SKM-1 treated with dmso at 0.1 percent for 144 hours (cell line): ENCODE measurements at regions not wholly inside any gene's neighbourhood (a gene's known extent, or its start where the extent isn't known, plus 50 kb on each side); places are given as distances from the start of the nearest gene placed in this dataset.

Source experiments
- DNase-seq: peaks from one replicate; lab custom pipeline; 2025; ENCODE audit not compliant: unreplicated experiment; lab: John Stamatoyannopoulos, UW

DNA sequence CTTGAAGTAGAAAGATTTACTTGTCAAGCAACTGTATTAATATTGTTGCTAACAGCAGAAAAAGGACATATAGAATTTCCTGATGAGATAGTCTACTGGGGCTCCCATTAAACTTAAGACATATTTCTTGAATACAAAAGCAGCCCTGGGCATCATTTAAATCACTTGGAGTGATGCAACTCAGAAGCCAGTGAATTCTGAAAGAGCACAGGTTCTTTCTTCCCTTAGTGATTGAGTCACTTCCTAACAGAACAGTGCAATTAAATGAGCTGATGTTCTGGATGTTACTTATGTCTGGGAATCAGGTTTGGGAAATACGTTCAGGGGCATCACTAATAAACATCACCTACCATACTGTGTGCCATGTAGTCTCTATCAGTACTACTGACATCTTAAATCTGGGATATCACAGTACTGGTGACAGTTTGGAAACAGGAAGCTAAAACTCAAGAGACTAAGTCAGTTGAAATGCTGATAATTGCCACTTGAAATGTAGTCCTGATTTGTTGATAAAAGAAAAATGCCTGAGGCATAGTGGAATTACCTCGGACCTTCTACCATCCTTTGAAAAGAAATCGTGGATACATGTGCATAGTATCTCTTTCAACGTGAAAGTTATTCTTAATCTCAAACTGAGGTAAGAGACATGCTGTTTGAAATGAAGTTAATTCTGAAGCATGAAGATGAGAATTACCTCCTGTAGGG lies 249.2 kb upstream of the GPRIN3 start:
- no peak for DNase-seq

DNA sequence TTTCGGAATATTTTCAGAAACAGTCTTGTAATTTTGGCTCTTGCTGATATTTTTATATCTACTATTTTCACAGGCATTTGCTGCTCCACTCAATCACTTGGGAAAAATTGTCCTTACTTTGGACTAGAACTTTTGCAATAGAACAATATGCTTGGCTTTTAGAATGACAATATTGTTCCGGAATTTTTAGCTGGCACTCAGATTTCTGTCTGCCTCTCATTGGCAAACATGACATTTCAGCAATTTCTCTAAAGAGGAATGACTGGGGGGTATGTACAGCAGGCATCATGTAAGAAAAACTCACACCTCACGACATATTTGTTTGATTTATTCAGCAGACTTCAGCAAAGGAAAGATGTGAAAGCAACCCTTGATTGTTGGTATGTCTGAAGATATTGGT lies 243.6 kb upstream of the GPRIN3 start:
- DNase-seq, result no peak

DNA sequence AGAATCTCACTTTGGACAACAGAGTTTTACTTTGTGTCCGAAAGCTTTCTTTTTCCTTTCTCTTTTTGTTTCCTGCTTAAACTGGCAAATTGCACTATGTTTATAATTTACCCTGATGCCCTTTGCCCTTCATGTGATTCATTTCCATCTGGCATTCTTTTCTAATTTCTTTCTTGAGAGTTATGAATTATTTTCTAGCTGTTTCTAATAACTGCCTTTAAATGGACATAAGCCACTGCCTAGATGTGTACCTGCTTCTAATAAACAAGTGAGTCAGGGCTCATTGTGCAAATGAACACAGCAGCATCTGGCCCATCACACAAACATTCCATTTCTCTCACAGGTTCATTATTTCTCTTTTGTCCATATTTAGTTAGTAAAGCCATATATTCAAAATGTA lies 242.3 kb upstream of the GPRIN3 start:
- no peak for DNase-seq

DNA sequence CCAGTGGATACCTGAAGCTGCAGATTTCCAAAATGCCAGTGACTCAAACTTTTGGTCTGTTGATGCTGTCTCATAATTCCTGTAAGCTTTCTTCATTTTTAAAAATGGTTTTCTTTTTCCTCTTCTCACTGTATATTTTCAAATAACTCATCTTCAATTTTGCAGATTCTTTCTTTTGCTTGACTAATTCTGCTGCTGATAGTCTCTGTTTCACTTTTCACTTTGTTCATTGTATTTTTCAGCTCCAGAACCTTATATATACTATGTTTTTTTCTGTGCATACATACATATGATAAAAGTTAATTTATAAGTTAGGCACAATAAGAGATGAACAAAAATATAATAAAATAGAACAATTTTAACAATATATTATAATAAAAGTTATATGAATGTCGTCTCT lies 237.7 kb upstream of the GPRIN3 start:
- no peak for DNase-seq

DNA sequence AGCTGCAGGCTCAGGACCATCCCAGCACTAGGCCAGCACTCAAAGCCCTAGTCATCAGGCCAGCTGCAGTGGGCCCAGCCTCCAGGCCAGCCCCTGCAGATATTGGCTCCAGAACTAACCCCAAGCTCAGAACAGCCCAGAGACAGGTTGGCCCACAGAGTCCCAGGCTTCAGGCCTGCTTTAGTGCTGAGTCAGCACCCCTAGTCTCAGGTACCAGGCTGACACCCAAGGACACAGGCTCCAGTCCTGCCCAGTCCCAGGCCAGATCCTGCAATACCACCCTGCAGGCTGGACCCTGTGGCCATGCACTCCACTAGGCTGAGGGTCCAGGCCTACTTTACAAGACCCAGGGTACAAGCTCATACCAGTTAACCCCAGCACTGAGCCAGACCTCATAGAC lies 234.4 kb upstream of the GPRIN3 start:
- no peak for DNase-seq

DNA sequence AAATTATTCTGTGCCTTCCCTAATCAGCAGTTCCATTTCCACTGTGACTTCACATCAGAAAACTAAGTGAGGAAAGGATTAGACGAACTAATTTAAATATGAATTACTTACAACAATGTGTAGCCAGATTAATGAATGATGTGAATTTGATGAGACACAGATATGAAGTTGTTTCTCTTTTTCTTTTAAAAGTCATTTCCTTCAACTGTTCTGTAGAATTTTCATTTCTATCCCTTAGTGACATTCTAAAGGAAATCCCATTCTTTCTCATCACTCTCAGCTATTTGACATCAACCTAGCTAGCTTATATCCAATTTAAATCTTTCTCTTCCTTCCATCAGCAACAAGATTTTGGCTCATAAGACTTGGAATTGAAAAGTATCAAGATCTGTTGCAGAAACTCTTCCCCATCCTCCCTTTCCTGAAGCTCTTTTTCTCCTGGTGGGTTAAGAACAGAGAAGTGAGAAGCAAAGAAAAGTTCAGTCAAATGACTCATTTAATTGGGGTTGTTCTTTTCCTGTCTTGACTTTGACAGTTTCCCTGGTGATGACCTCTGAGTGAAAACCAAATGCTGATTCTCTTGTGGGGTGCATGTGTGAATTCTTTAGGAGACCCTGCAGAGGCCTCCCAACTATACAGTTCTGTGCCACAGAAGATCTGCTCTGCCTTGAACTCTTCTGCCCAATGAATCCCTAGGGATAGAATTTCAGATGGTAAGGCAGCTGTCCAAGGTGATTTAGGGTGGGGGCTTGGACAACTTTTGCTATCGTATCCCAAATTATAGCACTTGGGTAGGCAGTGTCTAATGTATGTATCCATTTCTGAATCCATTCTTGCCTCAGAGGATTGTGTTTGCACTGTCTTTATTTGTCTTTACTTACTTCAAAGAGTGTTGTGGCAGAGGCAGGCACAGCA lies 232.5 kb upstream of the GPRIN3 start:
- no peak for DNase-seq

DNA sequence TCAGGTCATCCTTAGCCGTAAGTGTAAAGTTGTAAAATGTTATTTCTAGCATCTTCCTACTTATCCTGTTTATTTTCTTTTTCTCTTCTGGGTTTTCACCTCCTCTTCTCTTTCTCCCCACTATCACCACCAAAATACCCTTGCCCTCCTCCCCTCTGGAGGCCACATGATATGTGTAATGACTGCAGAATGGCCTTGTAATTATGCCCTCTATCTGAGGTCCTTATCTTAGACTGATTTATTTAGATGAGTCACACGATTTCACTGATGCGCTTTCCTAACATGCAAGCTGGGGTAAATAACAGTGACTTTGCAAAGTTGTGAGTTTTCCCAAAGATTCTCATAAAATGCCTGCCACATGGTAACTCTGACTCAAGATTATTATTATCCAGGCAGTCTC lies 231.8 kb upstream of the GPRIN3 start:
- DNase-seq, result no peak

DNA sequence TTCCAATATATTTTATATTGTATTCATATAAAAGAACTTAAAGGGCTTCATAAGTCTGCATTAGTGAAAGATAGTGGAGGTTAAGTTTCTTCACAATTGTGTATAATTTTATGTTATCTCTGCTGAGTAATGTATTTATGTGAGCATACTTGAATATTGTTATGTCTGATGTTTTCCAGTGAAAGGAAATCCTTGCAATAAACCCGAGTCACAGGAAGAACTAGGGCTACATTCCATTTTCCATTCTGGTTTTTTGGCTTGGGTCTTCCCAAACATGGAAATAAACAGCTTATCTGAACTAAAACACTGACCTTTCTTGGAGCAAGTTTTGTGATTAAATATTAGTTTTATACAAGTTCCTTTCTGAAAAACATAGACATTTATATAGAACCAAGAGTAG lies 231.3 kb upstream of the GPRIN3 start:
- no peak for DNase-seq

DNA sequence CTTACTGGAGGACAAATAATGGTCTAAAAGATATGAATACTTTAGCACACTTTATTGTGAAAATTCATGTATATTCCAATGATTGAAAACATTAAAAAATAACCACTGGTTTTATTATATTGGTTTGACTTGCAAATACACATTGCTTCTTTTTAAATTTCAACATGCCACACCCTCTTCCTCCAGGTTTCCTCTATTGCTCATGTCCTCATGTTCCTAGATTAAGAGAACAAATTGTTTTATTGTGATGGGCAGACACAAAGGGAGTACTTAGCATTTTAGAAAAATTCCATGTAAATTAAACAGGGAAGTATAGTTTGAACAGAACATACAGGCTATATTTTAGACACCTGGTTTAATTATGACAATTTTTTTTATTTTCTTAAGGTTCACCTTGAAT lies 230.6 kb upstream of the GPRIN3 start:
- no peak for DNase-seq

DNA sequence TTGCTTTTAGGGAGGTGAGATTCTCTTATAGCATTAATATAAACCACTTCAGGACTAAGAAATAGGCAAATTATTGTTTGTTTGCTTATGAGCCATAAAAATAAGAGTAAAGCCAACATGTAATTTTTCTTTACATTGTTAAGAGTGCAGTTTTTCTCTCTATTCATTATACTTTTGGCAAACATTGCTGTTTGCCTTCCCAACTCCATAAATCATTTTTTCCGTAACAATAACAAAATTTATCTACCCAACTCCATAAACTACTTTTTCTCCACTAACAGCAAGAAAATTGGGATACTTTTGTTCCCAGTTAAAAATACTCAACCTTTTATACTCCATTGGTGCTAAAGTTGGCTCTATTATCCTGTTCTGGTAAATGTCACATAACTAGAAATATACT lies 229.7 kb upstream of the GPRIN3 start:
- DNase-seq, result no peak

DNA sequence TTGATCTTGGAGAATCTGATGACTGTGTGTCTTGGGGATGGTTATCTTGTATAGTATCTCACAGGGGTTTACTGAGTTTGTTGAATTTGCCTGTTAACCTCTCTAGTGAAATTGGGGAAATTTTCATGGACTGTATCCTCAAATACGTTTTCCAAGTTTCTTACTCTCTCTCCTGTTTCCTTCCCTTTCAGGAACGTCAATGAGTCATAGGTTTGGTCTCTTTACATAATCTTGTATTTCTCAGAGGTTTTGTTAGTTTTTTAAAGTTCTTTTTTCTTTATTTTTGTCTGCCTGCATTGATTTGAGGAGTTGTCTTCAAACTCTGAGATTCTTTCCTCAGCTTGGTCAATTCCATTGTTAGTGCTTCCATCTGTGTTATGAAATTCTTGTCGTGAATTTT lies 227.7 kb upstream of the GPRIN3 start:
- DNase-seq, result no peak

DNA sequence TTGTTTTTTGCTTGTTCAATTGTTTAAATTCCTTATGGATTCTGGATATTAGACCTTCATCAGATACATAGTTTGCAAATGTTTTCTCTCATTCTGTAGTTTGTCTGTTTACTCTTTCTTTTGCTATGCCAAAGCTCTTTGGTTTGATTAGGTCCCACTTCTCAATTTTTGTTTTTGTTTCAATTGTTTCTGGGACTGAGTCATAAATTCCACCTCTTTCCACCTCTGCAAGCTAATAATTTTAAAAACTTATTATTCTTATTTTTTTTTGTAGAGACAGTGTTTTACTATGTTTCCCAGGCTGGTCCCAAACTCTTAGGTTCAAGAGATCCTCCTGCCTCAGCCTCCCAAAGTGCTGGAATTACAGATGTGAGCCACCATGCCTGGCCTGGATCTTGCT lies 226.8 kb upstream of the GPRIN3 start:
- DNase-seq, result no peak

DNA sequence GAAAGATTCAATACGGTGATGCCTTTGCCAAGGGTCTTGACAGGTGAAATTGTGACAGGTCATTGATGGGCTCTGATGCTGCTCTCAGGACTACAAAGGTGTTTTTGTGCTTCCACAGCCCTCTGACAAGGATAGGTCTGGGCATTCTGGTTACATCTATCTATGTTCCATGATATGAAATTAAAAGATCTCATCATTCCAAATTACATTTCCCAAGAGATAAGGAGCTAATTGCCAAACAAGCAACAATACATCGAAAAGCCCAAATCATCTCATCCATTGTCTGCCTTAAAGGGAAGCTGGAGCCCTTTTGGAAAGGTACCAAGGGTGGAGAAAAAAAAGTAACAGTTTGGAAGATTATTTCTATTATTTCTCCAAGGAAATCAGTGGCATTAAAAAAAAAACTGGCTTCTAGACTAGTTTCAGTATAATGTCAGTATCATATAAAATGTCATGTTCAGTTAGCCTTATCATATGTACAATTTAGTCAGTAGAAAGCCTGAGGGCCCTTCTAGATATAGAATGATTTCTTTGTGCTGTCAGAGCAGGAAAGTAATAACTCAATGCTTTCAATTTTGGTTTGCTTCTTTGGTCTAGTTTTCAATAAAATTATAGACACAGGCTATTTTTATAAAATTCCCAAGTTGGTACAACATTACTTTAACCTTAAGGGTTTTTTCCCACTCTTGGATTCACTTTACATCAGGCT lies 224.5 kb upstream of the GPRIN3 start:
- no peak for DNase-seq

DNA sequence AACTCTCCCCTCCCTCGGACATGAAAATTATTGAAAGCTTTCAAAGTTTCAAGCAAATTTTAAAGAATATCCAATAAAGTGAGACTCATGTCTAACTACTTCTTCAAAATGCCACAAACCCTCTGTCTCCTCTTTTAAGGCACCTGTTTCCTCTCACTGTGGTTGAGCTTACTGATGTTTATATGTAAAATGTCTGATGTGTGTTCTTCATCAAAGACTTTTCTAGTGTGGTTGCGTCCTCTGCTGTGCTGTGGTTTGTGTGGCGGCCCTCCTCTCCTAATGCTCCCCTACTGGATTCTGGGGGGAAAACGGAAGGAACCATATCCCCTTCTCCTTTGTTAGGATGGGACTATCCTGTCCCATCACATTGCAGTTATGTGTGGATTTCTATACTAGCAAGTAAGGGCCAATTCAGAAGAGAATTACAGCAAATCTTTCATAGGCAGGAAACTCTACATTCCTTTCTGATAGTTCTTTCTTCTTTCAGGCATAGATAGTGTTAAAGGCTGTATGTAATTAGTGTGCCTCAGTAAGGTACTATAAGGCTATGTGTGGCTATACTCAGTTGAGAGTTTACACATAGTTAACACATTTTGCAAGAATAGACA lies 221.0 kb upstream of the GPRIN3 start:
- DNase-seq, result no peak

DNA sequence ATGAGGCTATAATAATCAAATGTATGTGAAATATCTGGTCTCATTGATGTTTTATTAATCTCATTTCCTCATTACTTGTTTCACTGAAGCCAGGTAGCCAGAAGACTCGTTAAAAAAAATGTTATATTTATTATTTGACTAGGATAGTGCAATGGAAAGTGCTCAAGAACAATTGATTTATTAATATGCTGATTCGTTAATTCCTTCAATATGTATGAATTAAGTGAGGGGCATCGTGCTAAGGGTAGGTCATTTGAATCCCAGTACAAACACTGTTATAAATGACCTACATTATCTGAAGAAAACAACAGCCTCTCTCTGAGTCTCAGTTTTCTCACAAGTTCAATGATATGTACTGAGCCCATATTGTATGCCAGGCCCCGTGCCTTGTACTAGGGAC lies 214.2 kb upstream of the GPRIN3 start:
- no peak for DNase-seq

DNA sequence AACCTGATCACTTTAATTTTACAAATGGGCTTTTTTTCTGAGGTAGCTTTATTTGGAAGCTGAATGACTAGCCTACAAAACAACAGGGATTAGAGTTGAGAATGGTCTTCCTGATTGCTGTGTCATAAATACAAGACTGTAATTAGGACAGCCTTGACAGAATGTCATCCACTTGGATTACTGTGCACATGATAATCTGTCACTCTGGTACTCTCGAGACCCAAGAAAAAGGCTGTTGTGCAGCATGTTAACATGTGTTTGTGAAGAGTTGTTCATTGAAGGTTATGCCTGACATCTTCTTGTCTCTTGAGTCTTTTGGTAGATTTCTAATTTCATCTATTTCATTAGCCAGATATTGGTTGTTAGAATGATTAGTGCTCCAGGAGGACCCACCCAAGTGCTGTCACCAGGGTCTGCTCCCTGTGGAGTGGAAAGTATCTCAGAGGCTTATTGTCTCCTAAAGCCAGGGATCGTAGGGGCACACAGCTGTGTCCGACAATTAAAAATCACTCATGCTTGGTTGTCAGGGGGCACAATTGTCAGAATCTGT lies 212.2 kb upstream of the GPRIN3 start:
- no peak for DNase-seq

DNA sequence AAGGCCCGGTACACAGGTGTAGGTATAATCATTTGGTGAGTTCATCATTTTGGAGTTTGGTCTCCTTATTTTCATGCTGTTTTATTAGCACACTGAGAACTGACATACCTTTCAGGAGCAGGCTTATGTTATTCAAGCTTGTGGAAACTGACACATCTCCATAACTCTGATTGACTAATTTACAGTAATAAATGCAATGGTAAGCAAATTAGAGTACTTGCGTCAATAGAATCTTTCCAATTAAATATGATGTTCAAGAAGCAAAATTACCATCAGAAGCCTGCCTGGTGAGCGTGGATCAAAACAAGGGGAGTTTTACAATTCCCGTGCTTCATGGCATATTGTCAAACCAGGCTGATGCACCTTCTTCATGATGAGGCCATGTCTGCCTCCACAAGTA lies 210.7 kb upstream of the GPRIN3 start:
- no peak for DNase-seq

DNA sequence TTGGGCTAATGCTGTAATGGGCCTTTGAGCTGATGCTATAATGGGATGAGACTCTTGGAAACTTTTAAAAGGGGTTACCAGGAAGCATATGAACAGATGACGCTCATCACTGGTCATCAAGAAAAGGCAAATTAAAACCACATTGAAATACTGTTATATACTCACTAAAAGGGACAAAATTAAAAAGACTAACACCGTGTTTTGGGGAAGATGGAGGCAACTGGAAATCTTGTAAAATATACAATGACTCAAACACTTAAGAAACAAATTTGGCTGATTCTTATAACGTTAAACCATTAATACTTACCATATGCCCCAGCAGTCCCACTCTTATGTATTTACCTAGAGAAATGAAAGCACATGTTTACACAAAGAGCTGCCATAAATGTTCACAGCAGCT lies 207.2 kb upstream of the GPRIN3 start:
- no peak for DNase-seq

DNA sequence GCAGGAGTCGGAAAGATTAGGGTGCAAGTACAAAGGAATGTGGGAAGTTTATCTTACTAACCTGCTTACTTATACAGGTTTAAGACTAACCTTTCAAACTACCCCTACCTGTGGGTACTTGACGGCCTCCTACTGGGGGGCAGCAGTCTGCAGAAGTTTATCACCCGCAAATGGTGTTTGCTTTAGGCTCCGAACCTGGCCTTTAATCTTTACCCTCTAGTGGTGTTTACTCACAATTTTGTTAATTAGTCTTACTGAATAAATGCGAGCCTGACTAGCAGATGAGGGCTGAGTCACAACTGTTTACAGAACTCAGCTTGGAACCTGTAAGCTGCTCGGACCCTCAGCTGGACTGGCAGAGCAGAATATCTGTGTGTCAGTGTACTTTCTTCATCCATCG lies 204.2 kb upstream of the GPRIN3 start:
- DNase-seq, result no peak

DNA sequence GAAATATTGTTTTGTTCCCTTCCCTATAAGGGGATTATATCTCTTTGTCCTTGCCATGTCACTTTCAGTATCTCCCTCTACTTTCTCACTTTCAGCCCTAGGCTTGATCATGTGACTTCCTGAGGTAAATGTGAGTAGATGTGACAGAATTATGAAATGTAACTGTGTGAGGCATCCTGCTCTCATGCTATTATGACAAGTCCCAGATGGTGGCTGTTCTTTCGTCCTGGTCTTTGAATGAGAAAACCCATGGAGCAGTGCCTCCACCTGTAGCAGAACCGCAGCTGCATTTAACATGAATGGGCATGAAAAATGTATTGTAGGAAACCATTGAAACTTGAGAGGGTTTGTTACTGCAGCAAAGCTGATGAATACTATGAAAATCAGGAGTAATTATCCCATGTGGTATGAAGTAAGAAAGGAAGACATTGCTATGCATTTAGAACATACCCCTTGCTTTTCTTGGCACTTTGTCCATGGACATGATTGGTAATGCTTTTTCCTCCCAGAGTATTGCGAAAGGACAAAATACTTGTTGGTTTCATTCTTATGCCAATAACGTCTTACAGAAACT lies 202.2 kb upstream of the GPRIN3 start:
- peak; percentile 2 for DNase-seq
